Endothelial cell of umbilical vein (primary cell): ENCODE measurements at regions not wholly inside any gene's neighbourhood (a gene's known extent, or its start where the extent isn't known, plus 50 kb on each side); places are given as distances from the start of the nearest gene placed in this dataset.

Source experiments
- POLR2A ChIP-seq: IDR thresholded peaks from 2 replicates; pipeline ENCODE4 v1.6.1; 2012; ENCODE audit warnings: low read depth, mild to moderate bottlenecking, control low read depth, low read length
- POLR2AphosphoS5 ChIP-seq: IDR thresholded peaks from 2 replicates; pipeline ENCODE4 v1.6.1; 2012; ENCODE audit warnings: low read depth, mild to moderate bottlenecking, control low read depth, low read length, moderate library complexity; ENCODE audit not compliant: insufficient read depth
- TF ChIP-seq, protein P1 (sequence below), 2 donors: IDR thresholded peaks; 1 replicate in 1 of 2; 2 replicates in 1 of 2; pipeline ENCODE4 v1.5.1; 2011; ENCODE audit warnings: low read length in 2 of 2, mild to moderate bottlenecking in 2 of 2, moderate library complexity in 2 of 2, control low read depth in 1 of 2, inconsistent platforms in 1 of 2, low read depth in 1 of 2; ENCODE audit not compliant: insufficient read depth in 1 of 2; ENCODE audit errors: extremely low read depth in 1 of 2

DNA sequence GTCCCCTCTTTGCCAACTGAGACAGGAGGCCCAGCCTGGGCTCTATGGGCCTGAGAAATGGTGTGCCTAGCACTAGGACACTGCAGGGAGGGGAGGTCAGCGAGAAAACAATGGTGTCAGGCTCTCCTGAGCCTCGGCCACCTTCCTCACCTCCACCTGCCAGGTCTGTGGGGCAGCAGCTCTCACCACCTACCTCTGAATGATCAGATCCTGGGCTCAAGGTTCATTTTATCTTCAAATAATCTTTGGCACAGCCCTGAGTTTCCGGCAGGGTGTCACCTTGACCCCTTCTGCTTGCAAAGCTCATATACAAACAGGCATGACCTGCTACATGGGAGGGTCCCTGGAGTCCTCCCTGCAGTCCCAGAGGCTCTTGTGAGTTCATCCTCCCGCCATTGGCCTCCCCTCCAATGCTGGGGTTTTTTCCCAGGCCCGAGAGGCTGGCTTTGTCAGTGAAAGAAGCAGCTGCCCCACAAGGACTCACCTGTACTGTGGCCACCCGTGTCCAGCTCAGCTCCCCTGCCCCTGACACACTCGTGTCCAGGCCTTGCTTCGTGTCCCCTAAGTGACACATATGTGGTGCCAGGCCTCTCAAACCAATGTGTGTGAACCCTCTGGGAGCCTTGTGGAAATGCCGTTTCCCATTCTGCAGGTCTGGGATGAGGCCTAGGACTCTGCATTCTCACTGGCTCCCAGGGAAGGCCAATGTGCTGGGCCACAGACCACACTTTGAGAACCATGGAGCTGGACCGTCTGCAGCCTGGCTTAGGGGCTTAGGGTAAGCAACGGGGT is 176.8 kb upstream of the CIBAR2 start:
- TF ChIP-seq POLR2A, result no peak
- TF ChIP-seq POLR2AphosphoS5, result no peak
- TF ChIP-seq, protein P1, sequence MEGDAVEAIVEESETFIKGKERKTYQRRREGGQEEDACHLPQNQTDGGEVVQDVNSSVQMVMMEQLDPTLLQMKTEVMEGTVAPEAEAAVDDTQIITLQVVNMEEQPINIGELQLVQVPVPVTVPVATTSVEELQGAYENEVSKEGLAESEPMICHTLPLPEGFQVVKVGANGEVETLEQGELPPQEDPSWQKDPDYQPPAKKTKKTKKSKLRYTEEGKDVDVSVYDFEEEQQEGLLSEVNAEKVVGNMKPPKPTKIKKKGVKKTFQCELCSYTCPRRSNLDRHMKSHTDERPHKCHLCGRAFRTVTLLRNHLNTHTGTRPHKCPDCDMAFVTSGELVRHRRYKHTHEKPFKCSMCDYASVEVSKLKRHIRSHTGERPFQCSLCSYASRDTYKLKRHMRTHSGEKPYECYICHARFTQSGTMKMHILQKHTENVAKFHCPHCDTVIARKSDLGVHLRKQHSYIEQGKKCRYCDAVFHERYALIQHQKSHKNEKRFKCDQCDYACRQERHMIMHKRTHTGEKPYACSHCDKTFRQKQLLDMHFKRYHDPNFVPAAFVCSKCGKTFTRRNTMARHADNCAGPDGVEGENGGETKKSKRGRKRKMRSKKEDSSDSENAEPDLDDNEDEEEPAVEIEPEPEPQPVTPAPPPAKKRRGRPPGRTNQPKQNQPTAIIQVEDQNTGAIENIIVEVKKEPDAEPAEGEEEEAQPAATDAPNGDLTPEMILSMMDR (IDR thresholded peaks at IDR 0.05; ENCODE audit: extremely low read depth in 1 of 2, insufficient read depth in 1 of 2, low read depth in 1 of 2, low read length in 2 of 2), result no peak
